Cardiac muscle cell (in vitro differentiated cells and primary cell): ENCODE measurements at regions not wholly inside any gene's neighbourhood (a gene's known extent, or its start where the extent isn't known, plus 50 kb on each side); places are given as distances from the start of the nearest gene placed in this dataset.
"Not testable (repeated sequence)": the region's sequence is repeated elsewhere in the genome, so short reads cannot be mapped to it uniquely, and the experiment has no call there.

Experiments used
- DNase-seq, 2 donors: peaks; one replicate each; pipeline versions ENCODE4 v3.0.0 to v3.0.0-alpha.2; 2010 to 2017; ENCODE audit warnings: low read depth in 1 of 2, low spot score in 1 of 2
- H3K27ac ChIP-seq: fragments of 200-600 bp; sonication (generic); 2 replicates; pipeline ENCODE4 v1.5.1; 2016
- H3K27me3 ChIP-seq: fragments of 200-600 bp; sonication (generic); 2 replicates; pipeline ENCODE4 v1.6.0; 2016; ENCODE audit warnings: control low read depth
- H3K36me3 ChIP-seq: fragments of 200-600 bp; sonication (generic); 2 replicates; pipeline ENCODE4 v1.5.1; 2016; ENCODE audit warnings: control low read depth
- H3K4me1 ChIP-seq: fragments of 200-600 bp; sonication (generic); 2 replicates; pipeline ENCODE4 v1.8.1; 2017; ENCODE audit warnings: low read depth, mild to moderate bottlenecking, mixed run types
- H3K4me3 ChIP-seq: fragments of 200-600 bp; sonication (generic); 2 replicates; pipeline ENCODE4 v1.5.1; 2016; ENCODE audit warnings: mild to moderate bottlenecking
- H3K9me3 ChIP-seq: fragments of 200-600 bp; sonication (generic); 2 replicates; pipeline ENCODE4 v1.5.1; 2017; ENCODE audit warnings: low read depth, mild to moderate bottlenecking, control low read depth
- TF ChIP-seq, protein P1 (sequence below): IDR thresholded peaks from 2 replicates; pipeline ENCODE4 v1.5.1; 2012; ENCODE audit warnings: low read depth, mild to moderate bottlenecking, low read length

DNA sequence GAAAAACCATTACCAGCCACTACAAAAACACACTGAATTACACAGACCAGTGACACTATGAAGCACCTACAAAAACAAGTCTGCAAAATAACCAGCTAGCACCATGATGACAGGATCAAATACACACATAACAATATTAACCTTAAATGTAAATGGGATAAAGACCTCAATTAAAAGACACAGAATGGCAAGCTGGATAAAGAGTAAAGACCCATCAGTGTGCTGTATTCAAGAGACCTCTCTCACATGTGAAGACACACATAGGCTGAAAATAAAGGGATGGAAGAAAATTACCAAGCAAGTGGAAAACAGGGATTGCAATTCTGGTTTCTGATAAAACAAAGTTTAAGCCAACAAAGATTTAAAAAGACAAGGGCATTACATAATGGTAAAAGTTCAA lies 482.7 kb upstream of the MCTP2 start:
- H3K27ac ChIP-seq, result no peak overlapping the region
- no peaks in the 10 kb centered on the region for H3K27me3 ChIP-seq
- no peaks in the 10 kb centered on the region for H3K9me3 ChIP-seq
- DNase-seq, result no peak
- no peak overlapping the region for H3K4me3 ChIP-seq
- no peaks in the 10 kb centered on the region for H3K36me3 ChIP-seq
- no peaks in the 10 kb centered on the region for H3K4me1 ChIP-seq
- TF ChIP-seq, protein P1, sequence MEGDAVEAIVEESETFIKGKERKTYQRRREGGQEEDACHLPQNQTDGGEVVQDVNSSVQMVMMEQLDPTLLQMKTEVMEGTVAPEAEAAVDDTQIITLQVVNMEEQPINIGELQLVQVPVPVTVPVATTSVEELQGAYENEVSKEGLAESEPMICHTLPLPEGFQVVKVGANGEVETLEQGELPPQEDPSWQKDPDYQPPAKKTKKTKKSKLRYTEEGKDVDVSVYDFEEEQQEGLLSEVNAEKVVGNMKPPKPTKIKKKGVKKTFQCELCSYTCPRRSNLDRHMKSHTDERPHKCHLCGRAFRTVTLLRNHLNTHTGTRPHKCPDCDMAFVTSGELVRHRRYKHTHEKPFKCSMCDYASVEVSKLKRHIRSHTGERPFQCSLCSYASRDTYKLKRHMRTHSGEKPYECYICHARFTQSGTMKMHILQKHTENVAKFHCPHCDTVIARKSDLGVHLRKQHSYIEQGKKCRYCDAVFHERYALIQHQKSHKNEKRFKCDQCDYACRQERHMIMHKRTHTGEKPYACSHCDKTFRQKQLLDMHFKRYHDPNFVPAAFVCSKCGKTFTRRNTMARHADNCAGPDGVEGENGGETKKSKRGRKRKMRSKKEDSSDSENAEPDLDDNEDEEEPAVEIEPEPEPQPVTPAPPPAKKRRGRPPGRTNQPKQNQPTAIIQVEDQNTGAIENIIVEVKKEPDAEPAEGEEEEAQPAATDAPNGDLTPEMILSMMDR, result no peak

GRCh38 chr15:93734976-93735375 lies 496.4 kb upstream of the MCTP2 start:
- H3K4me3 ChIP-seq, H3K4me1 ChIP-seq, H3K27me3 ChIP-seq, H3K9me3 ChIP-seq, H3K27ac ChIP-seq, H3K36me3 ChIP-seq, DNase-seq: not testable (repeated sequence)

- Histone ChIP-seq H3K4me1 (no peaks in the 10 kb centered on the region), H3K27ac (no peak overlapping the region), H3K9me3 (no peaks in the 10 kb centered on the region), H3K27me3 (no peaks in the 10 kb centered on the region), H3K4me3 (no peak overlapping the region), H3K36me3 (no peaks in the 10 kb centered on the region)
- no peak for DNase-seq
- TF ChIP-seq, protein P1, result no peak
These were observed 500.6 kb upstream of the MCTP2 start for GRCh38 chr15:93730724-93731123.

- Histone ChIP-seq H3K4me1 (no peaks in the 10 kb centered on the region), H3K4me3 (no peak overlapping the region), H3K9me3 (no peaks in the 10 kb centered on the region), H3K27ac (no peak overlapping the region), H3K27me3 (no peaks in the 10 kb centered on the region), H3K36me3 (no peaks in the 10 kb centered on the region)
- DNase-seq, result no peak
- TF ChIP-seq, protein P1, result no peak
These were observed 509.2 kb upstream of the MCTP2 start for GRCh38 chr15:93722165-93722564.

GRCh38 chr15:93720607-93721006 lies 510.8 kb upstream of the MCTP2 start:
- H3K27me3 ChIP-seq, result peaks cover 3% of the 10 kb centered on the region
- no peak for DNase-seq
- no peaks in the 10 kb centered on the region for H3K4me1 ChIP-seq
- H3K27ac ChIP-seq, result no peak overlapping the region
- TF ChIP-seq, protein P1, result no peak
- no peak overlapping the region for H3K4me3 ChIP-seq
- H3K36me3 ChIP-seq, result no peaks in the 10 kb centered on the region
- no peaks in the 10 kb centered on the region for H3K9me3 ChIP-seq

GRCh38 chr15:93719921-93720351 lies 511.4 kb upstream of the MCTP2 start:
- DNase-seq, result no peak
- H3K36me3 ChIP-seq, result no peaks in the 10 kb centered on the region
- H3K27me3 ChIP-seq, result peaks cover 5% of the 10 kb centered on the region
- no peak overlapping the region for H3K4me3 ChIP-seq
- H3K27ac ChIP-seq, result no peak overlapping the region
- no peaks in the 10 kb centered on the region for H3K9me3 ChIP-seq
- TF ChIP-seq, protein P1, result no peak
- H3K4me1 ChIP-seq, result no peaks in the 10 kb centered on the region
